Endothelial cell of umbilical vein (primary cell): ENCODE measurements at regions not wholly inside any gene's neighbourhood (a gene's known extent, or its start where the extent isn't known, plus 50 kb on each side); places are given as distances from the start of the nearest gene placed in this dataset.

Source experiments
- EZH2 ChIP-seq: IDR thresholded peaks from 2 replicates; pipeline ENCODE4 v1.6.1; 2012; ENCODE audit warnings: borderline replicate concordance, low read depth, mild to moderate bottlenecking, moderate library complexity, low read length, inconsistent platforms; ENCODE audit not compliant: severe bottlenecking
- GATA2 ChIP-seq: IDR thresholded peaks from 2 replicates; pipeline ENCODE4 v1.7.0; 2011; ENCODE audit warnings: low read depth, mild to moderate bottlenecking, moderate library complexity, mixed read lengths, low read length; ENCODE audit not compliant: insufficient read length, insufficient read depth
- JUN ChIP-seq: IDR thresholded peaks from 2 replicates; pipeline ENCODE4 v1.6.1; 2011; ENCODE audit warnings: borderline replicate concordance, low read depth; ENCODE audit not compliant: insufficient read length, insufficient read depth
- MYC ChIP-seq: IDR thresholded peaks from one replicate; pipeline ENCODE4 v1.6.1; 2011; ENCODE audit warnings: mild to moderate bottlenecking, low read depth, low read length
- POLR2A ChIP-seq: IDR thresholded peaks from 2 replicates; pipeline ENCODE4 v1.6.1; 2012; ENCODE audit warnings: low read depth, mild to moderate bottlenecking, control low read depth, low read length
- POLR2AphosphoS5 ChIP-seq: IDR thresholded peaks from 2 replicates; pipeline ENCODE4 v1.6.1; 2012; ENCODE audit warnings: low read depth, mild to moderate bottlenecking, control low read depth, low read length, moderate library complexity; ENCODE audit not compliant: insufficient read depth
- TF ChIP-seq, protein P1 (sequence below), 2 donors: IDR thresholded peaks; 1 replicate in 1 of 2; 2 replicates in 1 of 2; pipeline ENCODE4 v1.5.1; 2011; ENCODE audit warnings: low read length in 2 of 2, mild to moderate bottlenecking in 2 of 2, moderate library complexity in 2 of 2, control low read depth in 1 of 2, inconsistent platforms in 1 of 2, low read depth in 1 of 2; ENCODE audit not compliant: insufficient read depth in 1 of 2; ENCODE audit errors: extremely low read depth in 1 of 2
- TF ChIP-seq, protein P2 (sequence below): IDR thresholded peaks from 2 replicates; pipeline ENCODE4 v1.6.1; 2011; ENCODE audit not compliant: insufficient read depth, insufficient read length

DNA sequence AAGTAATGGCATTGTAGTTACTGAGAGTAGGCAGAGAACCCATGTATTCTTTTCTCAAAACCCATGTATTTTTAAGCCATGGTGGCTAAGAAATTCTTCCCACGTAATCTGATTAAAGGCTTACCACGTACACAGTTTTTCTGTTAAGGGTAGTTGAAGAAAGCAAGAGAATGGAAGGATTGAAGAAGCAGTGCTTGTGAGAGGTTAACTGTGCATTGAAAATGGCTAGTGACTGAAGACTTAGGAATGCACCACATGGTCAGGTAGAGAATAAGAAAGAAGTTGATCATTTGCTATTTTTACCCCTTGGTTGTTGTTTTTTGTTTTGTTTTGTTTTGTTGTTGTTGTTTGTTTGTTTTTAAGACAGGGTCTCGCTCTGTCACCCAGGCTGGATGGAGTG lies 178.9 kb upstream of the SNX7 start:
- no peak for TF ChIP-seq GATA2
- no peak for TF ChIP-seq JUN
- no peak for TF ChIP-seq POLR2A
- TF ChIP-seq, protein P1, sequence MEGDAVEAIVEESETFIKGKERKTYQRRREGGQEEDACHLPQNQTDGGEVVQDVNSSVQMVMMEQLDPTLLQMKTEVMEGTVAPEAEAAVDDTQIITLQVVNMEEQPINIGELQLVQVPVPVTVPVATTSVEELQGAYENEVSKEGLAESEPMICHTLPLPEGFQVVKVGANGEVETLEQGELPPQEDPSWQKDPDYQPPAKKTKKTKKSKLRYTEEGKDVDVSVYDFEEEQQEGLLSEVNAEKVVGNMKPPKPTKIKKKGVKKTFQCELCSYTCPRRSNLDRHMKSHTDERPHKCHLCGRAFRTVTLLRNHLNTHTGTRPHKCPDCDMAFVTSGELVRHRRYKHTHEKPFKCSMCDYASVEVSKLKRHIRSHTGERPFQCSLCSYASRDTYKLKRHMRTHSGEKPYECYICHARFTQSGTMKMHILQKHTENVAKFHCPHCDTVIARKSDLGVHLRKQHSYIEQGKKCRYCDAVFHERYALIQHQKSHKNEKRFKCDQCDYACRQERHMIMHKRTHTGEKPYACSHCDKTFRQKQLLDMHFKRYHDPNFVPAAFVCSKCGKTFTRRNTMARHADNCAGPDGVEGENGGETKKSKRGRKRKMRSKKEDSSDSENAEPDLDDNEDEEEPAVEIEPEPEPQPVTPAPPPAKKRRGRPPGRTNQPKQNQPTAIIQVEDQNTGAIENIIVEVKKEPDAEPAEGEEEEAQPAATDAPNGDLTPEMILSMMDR (IDR thresholded peaks at IDR 0.05; ENCODE audit: extremely low read depth in 1 of 2, insufficient read depth in 1 of 2, low read depth in 1 of 2, low read length in 2 of 2), result no peak
- TF ChIP-seq EZH2, result no peak
- TF ChIP-seq, protein P2, sequence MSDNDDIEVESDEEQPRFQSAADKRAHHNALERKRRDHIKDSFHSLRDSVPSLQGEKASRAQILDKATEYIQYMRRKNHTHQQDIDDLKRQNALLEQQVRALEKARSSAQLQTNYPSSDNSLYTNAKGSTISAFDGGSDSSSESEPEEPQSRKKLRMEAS, result no peak
- no peak for TF ChIP-seq POLR2AphosphoS5
- no peak for TF ChIP-seq MYC
